K562 (cell line): ENCODE measurements at regions not wholly inside any gene's neighbourhood (a gene's known extent, or its start where the extent isn't known, plus 50 kb on each side); places are given as distances from the start of the nearest gene placed in this dataset.

Experiments used
- ATAC-seq: fragments of 200-7000 bp; cut with Tn5 transposase; 3 replicates; pipeline ENCODE4 v1.9.1; 2020; ENCODE audit warnings: moderate library complexity
- BruUV-seq: library from RNA; stranded (reverse); fragments of 400-500 nt; replicated peaks from 2 replicates; lab custom pipeline; 2021; lab: Mats Ljungman, UMichigan
- CTCF ChIA-PET: fragments of 300-600 bp; formaldehyde crosslinking; extraction: SDS; loops from one replicate; lab custom pipeline; 2021; ENCODE audit warnings: low intra/inter-chr PET ratio; lab: Yijun Ruan, JAX
- POLR2A ChIA-PET: fragments of 300-600, 350-650 bp; sonication (Branson Sonifier 250); formaldehyde crosslinking; extraction: SDS; loops from one replicate; lab custom pipeline; 2021; ENCODE audit warnings: antibody characterized with exemption, inconsistent platforms; lab: Yijun Ruan, JAX
- DNase-seq, 4 experiments: peaks; one replicate each; pipeline versions ENCODE4 v3.0.0 to v3.0.0-alpha.2; 2011 to 2018; ENCODE audit warnings: low spot score in 3 of 4, mixed read lengths in 3 of 4; ENCODE audit errors: extremely low read depth in 1 of 4
- FAIRE-seq: peaks from 2 replicates; lab custom pipeline; 2011; peaks lifted over from hg19 to GRCh38; lab: Jason Lieb, UNC
- H2AFZ ChIP-seq: 2 replicates; pipeline ENCODE4 v1.6.0; 2011; ENCODE audit warnings: low read depth, low read length, control low read depth, inconsistent platforms
- H3K27ac ChIP-seq: fragments of 200-600 bp; 3 replicates; pipeline ENCODE4 v1.8.0; 2011; ENCODE audit warnings: low read depth, mild to moderate bottlenecking, control low read depth, inconsistent platforms, low read length, moderate library complexity, mixed read lengths; ENCODE audit errors: extremely low read depth
- H3K27me3 ChIP-seq, 2 experiments: fragments of 300-600 bp in 1 of 2; 2 replicates in 1 of 2; 3 replicates in 1 of 2; pipeline versions ENCODE4 v1.6.0 to v1.8.0; 2011; ENCODE audit warnings: inconsistent platforms in 2 of 2, low read length in 2 of 2, mild to moderate bottlenecking in 1 of 2, mixed read lengths in 1 of 2, moderate library complexity in 1 of 2; ENCODE audit not compliant: control insufficient read depth in 2 of 2, insufficient read depth in 2 of 2
- H3K36me3 ChIP-seq: fragments of 300-600 bp; 3 replicates; pipeline ENCODE4 v1.8.0; 2011; ENCODE audit warnings: mild to moderate bottlenecking, low read length, inconsistent platforms; ENCODE audit not compliant: control insufficient read depth, insufficient read depth
- H3K4me1 ChIP-seq, 2 experiments: fragments of 200-600 bp in 1 of 2; replicated peaks in 1 of 2; 2 replicates in 1 of 2; 3 replicates in 1 of 2; pipeline versions ENCODE4 v1.5.1 to v1.8.0; 2011; ENCODE audit warnings: inconsistent platforms in 2 of 2, low read length in 2 of 2, mild to moderate bottlenecking in 1 of 2, mixed read lengths in 1 of 2, moderate library complexity in 1 of 2; ENCODE audit not compliant: control insufficient read depth in 2 of 2, insufficient read depth in 2 of 2
- H3K4me2 ChIP-seq: 2 replicates; pipeline ENCODE4 v1.6.1; 2011; ENCODE audit warnings: low read length, control low read depth, inconsistent platforms, mixed read lengths; ENCODE audit not compliant: insufficient read depth
- H3K4me3 ChIP-seq: fragments of 200-600 bp; sonication (generic), shearing (Covaris generic); 2 replicates; pipeline ENCODE4 v1.5.1; 2016; ENCODE audit warnings: control low read depth, inconsistent platforms
- H3K79me2 ChIP-seq: fragments of 200-600 bp; 3 replicates; pipeline ENCODE4 v1.8.0; 2011; ENCODE audit warnings: low read length, inconsistent platforms; ENCODE audit not compliant: control insufficient read depth, insufficient read depth
- H3K9ac ChIP-seq, 2 experiments: 2 replicates each; pipeline versions ENCODE4 v1.6.0 to v1.6.1; 2011; ENCODE audit warnings: low read depth in 2 of 2, low read length in 2 of 2, control low read depth in 1 of 2, inconsistent platforms in 1 of 2, mild to moderate bottlenecking in 1 of 2, mixed read lengths in 1 of 2; ENCODE audit not compliant: insufficient read depth in 1 of 2
- H3K9me1 ChIP-seq: one replicate; pipeline ENCODE4 v1.6.0; 2011; ENCODE audit warnings: inconsistent platforms, mild to moderate bottlenecking, low read length, moderate library complexity; ENCODE audit not compliant: control insufficient read depth, insufficient read depth
- H3K9me3 ChIP-seq: replicated peaks from 2 replicates; pipeline ENCODE4 v1.5.1; 2011; ENCODE audit warnings: low read depth, low read length, inconsistent platforms; ENCODE audit not compliant: control insufficient read depth, insufficient read depth
- H4K20me1 ChIP-seq: replicated peaks from 2 replicates; pipeline ENCODE4 v1.6.1; 2011; ENCODE audit warnings: low read length, inconsistent platforms, mixed read lengths; ENCODE audit not compliant: control insufficient read depth, insufficient read depth
- HIVEP1 ChIP-seq: fragments of 250-450 bp; sonication (Bioruptor Pico); IDR thresholded peaks from 2 replicates; pipeline ENCODE4 v1.4.0; 2020; ENCODE audit warnings: mild to moderate bottlenecking
- HMGN3 ChIP-seq: IDR thresholded peaks from 2 replicates; pipeline ENCODE4 v1.6.1; 2011; ENCODE audit warnings: borderline replicate concordance, low read depth, mild to moderate bottlenecking, mixed read lengths, low read length; ENCODE audit not compliant: insufficient read length; ENCODE audit errors: extremely low read depth
- KHSRP ChIP-seq: fragments of 450-650 bp; IDR thresholded peaks from 2 replicates; pipeline ENCODE4 v1.6.1; 2017
- MAZ ChIP-seq, 2 experiments: fragments of 450-650 bp in 1 of 2; sonication (generic) in 1 of 2; formaldehyde crosslinking; IDR thresholded peaks in 1 of 2; conservative IDR thresholded peaks in 1 of 2; 2 replicates each; pipeline versions ENCODE4 v1.4.0 to v1.5.0; 2020; ENCODE audit warnings: mild to moderate bottlenecking in 1 of 2, missing genetic modification reagents in 1 of 2
- MLX ChIP-seq, 2 experiments: fragments of 450-650 bp in 1 of 2; sonication (generic) in 1 of 2; formaldehyde crosslinking; conservative IDR thresholded peaks; 2 replicates each; pipeline versions ENCODE4 v1.4.0 to v1.8.1; 2020 to 2022; ENCODE audit warnings: mild to moderate bottlenecking in 1 of 2, missing genetic modification reagents in 1 of 2
- NFE2 ChIP-seq: IDR thresholded peaks from 2 replicates; pipeline ENCODE4 v1.6.1; 2014; ENCODE audit warnings: antibody characterized with exemption, low read depth
- PCBP2 ChIP-seq: fragments of 200-400 bp; formaldehyde crosslinking; IDR thresholded peaks from 2 replicates; pipeline ENCODE4 v1.6.1; 2018; ENCODE audit warnings: low read length, low read depth, mild to moderate bottlenecking, moderate library complexity; ENCODE audit not compliant: poor library complexity, severe bottlenecking
- POU5F1 ChIP-seq: fragments of 150-350 bp; IDR thresholded peaks from 2 replicates; pipeline ENCODE4 v1.6.1; 2014; ENCODE audit warnings: borderline replicate concordance, low read length, low read depth, mild to moderate bottlenecking; ENCODE audit not compliant: partially characterized antibody
- RNF2 ChIP-seq: sonication (generic); IDR thresholded peaks from 2 replicates; pipeline ENCODE4 v1.6.1; 2016
- TAF1 ChIP-seq: IDR thresholded peaks from 2 replicates; pipeline ENCODE4 v1.6.1; 2011; ENCODE audit warnings: mild to moderate bottlenecking, low read length, moderate library complexity; ENCODE audit not compliant: insufficient read depth, control insufficient read depth, severe bottlenecking; ENCODE audit errors: extremely low read depth
- ZC3H11A ChIP-seq: IDR thresholded peaks from 2 replicates; pipeline ENCODE4 v1.6.1; 2012; ENCODE audit warnings: low read depth, low read length, improper control_type of control experiment
- ZNF609 ChIP-seq: sonication (generic); formaldehyde crosslinking; IDR thresholded peaks from 2 replicates; pipeline ENCODE4 v1.8.1; 2023; ENCODE audit warnings: missing genetic modification reagents, mild to moderate bottlenecking, borderline replicate concordance
- ZNF740 ChIP-seq, 3 experiments: fragments of 200-800 bp in 1 of 3; sonication (Bioruptor generic) in 1 of 3; sonication (generic) in 1 of 3; formaldehyde crosslinking in 1 of 3; IDR thresholded peaks; 2 replicates each; pipeline versions ENCODE4 v1.6.1 to v1.8.0; 2016 to 2022; ENCODE audit warnings: mild to moderate bottlenecking in 2 of 3, missing compliant biosample characterization in 2 of 3, missing genetic modification characterization in 2 of 3, missing genetic modification reagents in 1 of 3
- WGBS: fragments of 100-300 bp; shearing (Covaris generic); methylation state at CpG from one replicate; pipeline ENCODE4 v1.1.6; 2016; ENCODE audit warnings: low coverage, mixed read lengths; ENCODE audit not compliant: insufficient coverage; ENCODE audit errors: missing lambda C conversion rate; 5-methylcytosine and 5-hydroxymethylcytosine counted together
- in situ Hi-C: fragments of 300-500 bp; cut with MboI; formaldehyde crosslinking; loops from 4 replicates; pipeline ENCODE4 v1.15.0; 2018; ENCODE audit warnings: inconsistent platforms, mixed read lengths
- intact Hi-C: fragments of 100-400 bp; cut with micrococcal nuclease; formaldehyde crosslinking; loops from 2 replicates; pipeline ENCODE4 v1.14.2; 2022

GRCh38 chrX:95995583-95995982 lies 689.1 kb upstream of the DIAPH2 start:
- no peak overlapping the region for H3K9ac ChIP-seq
- H3K79me2 ChIP-seq = no peaks in the 10 kb centered on the region
- H3K4me1 ChIP-seq = no peaks in the 10 kb centered on the region
- no peak for TF ChIP-seq MAZ (CRISPR knock-in tag; conservative IDR thresholded peaks at IDR 0.05 in 1 of 2, IDR thresholded peaks at IDR 0.05 in 1 of 2)
- TF ChIP-seq RNF2 = no peak
- no peak for TF ChIP-seq TAF1
- no peak for TF ChIP-seq MLX (CRISPR knock-in tag; conservative IDR thresholded peaks at IDR 0.05)
- no peak for TF ChIP-seq ZNF740 (CRISPR knock-in tag; IDR thresholded peaks at IDR 0.05)
- TF ChIP-seq ZNF740 (tag; IDR thresholded peaks at IDR 0.05) = no peak
- no peak for TF ChIP-seq POU5F1
- TF ChIP-seq KHSRP = no peak
- no peak for TF ChIP-seq ZNF609 (CRISPR knock-in tag)
- no peak for TF ChIP-seq HMGN3
- no peak for TF ChIP-seq HIVEP1
- no peak for TF ChIP-seq PCBP2
- TF ChIP-seq ZC3H11A = no peak
- TF ChIP-seq NFE2 = no peak
- no peak overlapping the region for H3K27ac ChIP-seq
- 11% methylated on average over 3 of the region's 3 CpGs for WGBS
- ChIA-PET POLR2A (no interaction called here), CTCF (no interaction called here)
- in situ Hi-C loops = no loop called here
- no peak for FAIRE-seq
- H3K36me3 ChIP-seq = no peaks in the 10 kb centered on the region
- no peaks in the 10 kb centered on the region for H3K9me3 ChIP-seq
- no peaks in the 10 kb centered on the region for H3K9me1 ChIP-seq
- H3K27me3 ChIP-seq = no peaks in the 10 kb centered on the region
- H4K20me1 ChIP-seq = no peaks in the 10 kb centered on the region
- ATAC-seq = no peak
- BruUV-seq = no TSS peak
- intact Hi-C loops = no loop called here
- no peak for DNase-seq
- H2AFZ ChIP-seq = no peak overlapping the region
- no peak overlapping the region for H3K4me2 ChIP-seq
- no peak overlapping the region for H3K4me3 ChIP-seq
